GM12892 (cell line): ENCODE measurements at regions not wholly inside any gene's neighbourhood (a gene's known extent, or its start where the extent isn't known, plus 50 kb on each side); places are given as distances from the start of the nearest gene placed in this dataset.

Experiments used
- POLR2A ChIP-seq: IDR thresholded peaks from 2 replicates; pipeline ENCODE4 v1.6.1; 2011; ENCODE audit warnings: low read depth, low read length, control low read depth
- POLR2AphosphoS5 ChIP-seq: IDR thresholded peaks from 2 replicates; pipeline ENCODE4 v1.6.1; 2011; ENCODE audit warnings: low read depth, low read length, control low read depth
- TAF1 ChIP-seq: IDR thresholded peaks from 2 replicates; pipeline ENCODE4 v1.6.1; 2011; ENCODE audit warnings: low read depth, mild to moderate bottlenecking, control low read depth, low read length, borderline replicate concordance

GRCh38 chr15:97748576-97748975, 211.9 kb upstream of the ARRDC4 start:
- TF ChIP-seq TAF1 (no peak), POLR2A (no peak), POLR2AphosphoS5 (no peak)
